T-cell (primary cell): ENCODE measurements at regions not wholly inside any gene's neighbourhood (a gene's known extent, or its start where the extent isn't known, plus 50 kb on each side); places are given as distances from the start of the nearest gene placed in this dataset.

Experiments
- ATAC-seq, 4 experiments: fragments of 200-7000 bp in 3 of 4; fragments of 150-1000 bp in 1 of 4; cut with Tn5 transposase; replicated peaks in 1 of 4; 1 replicate in 3 of 4; 2 replicates in 1 of 4; pipeline ENCODE4 v1.10.0; 2021; ENCODE audit warnings: moderate library complexity in 3 of 4, mild to moderate bottlenecking in 2 of 4, moderate number of reproducible peaks in 1 of 4
- CTCF ChIA-PET, 2 donors: fragments of 300-600 bp; sonication (Branson Sonifier 250); formaldehyde crosslinking; loops; one replicate each; lab custom pipeline; 2022; ENCODE audit warnings: antibody characterized with exemption in 2 of 2; lab: Charles Lee
- POLR2A ChIA-PET, 2 donors: fragments of 300-600 bp; sonication (Branson Sonifier 250); formaldehyde crosslinking; loops; one replicate each; lab custom pipeline; 2022; ENCODE audit warnings: antibody characterized with exemption in 2 of 2; lab: Charles Lee
- DNase-seq, 35 experiments: peaks; one replicate each; pipeline versions ENCODE4 v3.0.0 to v3.0.0-alpha.2; 2013 to 2023
- H3K27ac ChIP-seq: one replicate; pipeline ENCODE4 v1.5.1; 2013; ENCODE audit warnings: low read length
- H3K27me3 ChIP-seq, 2 experiments: replicated peaks in 1 of 2; 1 replicate in 1 of 2; 2 replicates in 1 of 2; pipeline versions ENCODE4 v1.6.1 to v1.7.0; 2013; ENCODE audit warnings: low read length in 1 of 2, mixed read lengths in 1 of 2; ENCODE audit not compliant: control insufficient read depth in 2 of 2, insufficient read depth in 2 of 2; ENCODE audit errors: extremely low read depth in 1 of 2
- H3K36me3 ChIP-seq, 2 donors: 1 replicate in 1 of 2; 2 replicates in 1 of 2; pipeline versions ENCODE4 v1.6.1 to v1.7.0; 2013; ENCODE audit warnings: low read length in 1 of 2; ENCODE audit not compliant: control insufficient read depth in 2 of 2, insufficient read depth in 1 of 2; ENCODE audit errors: extremely low read depth in 1 of 2
- H3K4me1 ChIP-seq, 2 experiments: 1 replicate in 1 of 2; 2 replicates in 1 of 2; pipeline versions ENCODE4 v1.6.1 to v1.7.0; 2013; ENCODE audit warnings: low read length in 2 of 2, mixed read lengths in 1 of 2; ENCODE audit not compliant: insufficient read depth in 2 of 2, control insufficient read depth in 1 of 2; ENCODE audit errors: extremely low read depth in 1 of 2
- H3K4me3 ChIP-seq, 2 donors: 1 replicate in 1 of 2; 2 replicates in 1 of 2; pipeline versions ENCODE4 v1.5.1 to v1.7.0; 2013; ENCODE audit warnings: mild to moderate bottlenecking in 2 of 2, low read length in 1 of 2, moderate library complexity in 1 of 2; ENCODE audit not compliant: control insufficient read depth in 1 of 2; ENCODE audit errors: extremely low read depth in 1 of 2
- H3K9me3 ChIP-seq: 2 replicates; pipeline ENCODE4 v1.7.0; 2013
- H3K27ac Mint-ChIP-seq, 2 donors: one replicate each; pipeline ENCODE4 v1.8.0; 2020 to 2021; ENCODE audit warnings: mild to moderate bottlenecking in 2 of 2, mixed read lengths in 2 of 2
- H3K27me3 Mint-ChIP-seq, 2 donors: one replicate each; pipeline ENCODE4 v1.8.0; 2021 to 2022; ENCODE audit warnings: mixed read lengths in 2 of 2
- H3K36me3 Mint-ChIP-seq: one replicate; pipeline ENCODE4 v1.8.0; 2021; ENCODE audit warnings: mixed read lengths
- H3K4me1 Mint-ChIP-seq, 3 donors: one replicate each; pipeline ENCODE4 v1.8.0; 2020 to 2022; ENCODE audit warnings: mixed read lengths in 3 of 3, mild to moderate bottlenecking in 1 of 3
- H3K4me3 Mint-ChIP-seq, 3 donors: one replicate each; pipeline ENCODE4 v1.8.0; 2020 to 2022; ENCODE audit warnings: mild to moderate bottlenecking in 3 of 3, mixed read lengths in 3 of 3, moderate library complexity in 3 of 3
- H3K9me3 Mint-ChIP-seq, 3 donors: one replicate each; pipeline ENCODE4 v1.8.0; 2020 to 2022; ENCODE audit warnings: mixed read lengths in 3 of 3
- WGBS: methylation state at CpG from one replicate; pipeline ENCODE4 v1.1.5; 2013; ENCODE audit warnings: missing lambda C conversion rate; ENCODE audit not compliant: insufficient coverage; 5-methylcytosine and 5-hydroxymethylcytosine counted together

DNA sequence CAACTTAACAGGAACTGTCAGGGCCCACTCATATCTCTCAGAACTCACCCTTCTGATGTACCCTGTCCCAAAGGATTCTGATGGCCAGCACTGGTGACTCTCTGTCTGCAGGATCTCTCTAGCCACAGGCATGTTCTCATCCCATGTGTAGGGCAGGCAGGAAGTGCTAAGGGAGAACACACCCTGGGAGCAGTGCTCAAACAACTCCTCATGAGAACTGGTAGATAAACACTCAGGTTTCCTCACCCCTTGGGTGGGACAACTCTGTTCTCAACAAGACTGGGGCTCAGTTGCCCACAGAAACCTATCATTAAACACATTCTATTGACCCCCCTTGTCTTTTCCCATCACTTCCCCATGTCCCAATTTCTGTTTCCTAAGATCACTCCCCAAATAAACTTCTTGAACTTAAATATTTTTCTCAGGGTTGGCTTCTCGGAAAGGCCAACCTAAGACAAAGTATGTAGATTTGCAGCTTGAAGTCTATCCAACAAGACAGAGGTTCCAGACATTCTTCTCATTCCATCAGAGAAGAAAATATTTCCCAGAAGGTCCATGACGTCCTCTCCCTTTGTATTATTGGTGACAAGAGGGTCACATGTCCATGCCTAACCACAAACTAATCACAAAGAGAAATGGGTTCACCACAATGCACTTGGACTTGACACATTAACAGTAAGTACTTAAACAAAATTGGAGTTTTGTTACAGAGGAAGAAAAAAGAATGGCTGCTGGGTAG lies 276.6 kb upstream of the GADL1 start:
- no peaks in the 10 kb centered on the region for H3K36me3 ChIP-seq
- H3K36me3 Mint-ChIP-seq = no peaks in the 10 kb centered on the region
- POLR2A ChIA-PET = no interaction called here
- no peak overlapping the region for H3K27ac Mint-ChIP-seq
- DNase-seq = no peak
- H3K4me1 ChIP-seq = no peaks in the 10 kb centered on the region
- H3K4me3 Mint-ChIP-seq = no peak overlapping the region
- no peaks in the 10 kb centered on the region for H3K9me3 ChIP-seq
- peaks cover 0 to 5% (median 3%) of the 10 kb centered on the region in 3 donors for H3K9me3 Mint-ChIP-seq
- no peak for ATAC-seq
- H3K27ac ChIP-seq = no peak overlapping the region
- no CpG with 5 or more reads among the region's 2 CpGs for WGBS
- H3K4me1 Mint-ChIP-seq = peaks cover 15 to 36% (median 32%) of the 10 kb centered on the region in 3 donors
- H3K4me3 ChIP-seq = no peak overlapping the region
- CTCF ChIA-PET = no interaction called here
- no peaks in the 10 kb centered on the region for H3K27me3 ChIP-seq
- H3K27me3 Mint-ChIP-seq = no peaks in the 10 kb centered on the region

DNA sequence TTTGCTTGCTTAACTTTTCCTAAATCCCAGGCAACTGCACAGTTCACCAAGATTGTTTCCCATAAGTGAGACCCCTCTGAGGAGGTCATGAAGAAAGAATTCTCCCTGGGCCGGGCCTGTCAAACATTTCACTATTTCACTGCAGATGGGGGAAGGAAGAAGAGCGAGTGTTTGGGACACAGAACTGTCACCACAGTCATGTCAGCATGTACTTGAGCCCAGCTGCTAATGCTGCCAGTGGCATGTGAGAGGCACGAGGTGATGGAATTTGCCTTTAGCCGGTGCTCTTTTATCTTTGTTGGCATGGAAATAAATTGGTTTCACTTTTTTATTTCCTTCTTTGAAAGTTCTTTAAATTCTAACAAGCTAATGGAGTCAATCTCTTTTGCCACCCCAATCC lies 277.9 kb upstream of the GADL1 start:
- WGBS = 93% methylated on average over 2 of the region's 4 CpGs
- peaks cover 0 to 5% (median 3%) of the 10 kb centered on the region in 3 donors for H3K9me3 Mint-ChIP-seq
- H3K9me3 ChIP-seq = no peaks in the 10 kb centered on the region
- H3K4me1 Mint-ChIP-seq = peaks cover 5 to 23% (median 22%) of the 10 kb centered on the region in 3 donors
- ChIA-PET CTCF (no interaction called here), POLR2A (interaction anchor here in 1 of 2 donors (0.6 kb wide), 1 partner anchor 244 kb away, joined by 6 read pairs; no protein-coding TSS in a partner anchor)
- no peak overlapping the region for H3K4me3 ChIP-seq
- DNase-seq = no peak
- H3K36me3 ChIP-seq = no peaks in the 10 kb centered on the region
- no peaks in the 10 kb centered on the region for H3K27me3 Mint-ChIP-seq
- H3K4me3 Mint-ChIP-seq = no peak overlapping the region
- no peak overlapping the region for H3K27ac Mint-ChIP-seq
- H3K4me1 ChIP-seq = no peaks in the 10 kb centered on the region
- no peaks in the 10 kb centered on the region for H3K27me3 ChIP-seq
- no peak for ATAC-seq
- H3K36me3 Mint-ChIP-seq = no peaks in the 10 kb centered on the region
- no peak overlapping the region for H3K27ac ChIP-seq

DNA sequence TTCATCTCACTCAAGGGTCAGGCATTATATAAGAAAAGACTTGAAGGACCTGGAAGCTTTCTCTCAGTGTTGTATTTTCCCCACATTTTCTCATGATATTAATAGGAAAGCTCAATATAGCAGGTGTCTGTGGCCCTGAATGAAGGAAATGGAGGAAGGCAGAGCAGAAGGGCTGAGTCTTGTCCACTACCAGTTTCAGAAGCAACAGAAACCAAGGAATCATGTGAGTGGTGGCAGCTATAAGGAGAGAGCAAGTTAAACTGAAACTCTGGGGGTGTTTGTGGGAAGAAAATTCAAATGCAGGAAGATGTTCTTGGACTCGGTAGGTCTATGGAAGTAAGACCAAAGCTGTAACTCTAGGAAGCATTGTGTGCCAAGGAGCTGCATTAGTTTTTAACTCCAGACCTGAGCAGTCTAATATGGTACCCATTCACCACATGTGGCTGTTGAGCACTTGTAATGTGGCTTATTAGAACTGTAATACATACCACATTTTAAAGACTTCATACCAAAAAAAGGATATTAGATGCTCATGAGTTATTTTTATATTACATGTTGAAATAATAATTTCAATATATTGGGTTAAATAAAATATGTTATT lies 278.8 kb upstream of the GADL1 start:
- no peaks in the 10 kb centered on the region for H3K36me3 ChIP-seq
- H3K27ac ChIP-seq = no peak overlapping the region
- Mint-ChIP-seq H3K36me3 (no peaks in the 10 kb centered on the region), H3K9me3 (peaks cover 0 to 3% (median 0%) of the 10 kb centered on the region in 3 donors), H3K27ac (no peak overlapping the region), H3K4me3 (no peak overlapping the region), H3K27me3 (no peaks in the 10 kb centered on the region), H3K4me1 (peaks cover 8 to 24% (median 20%) of the 10 kb centered on the region in 3 donors)
- H3K27me3 ChIP-seq = no peaks in the 10 kb centered on the region
- ATAC-seq (no peak), DNase-seq (no peak)
- no CpG with 5 or more reads among the region's 1 CpG for WGBS
- H3K4me3 ChIP-seq = no peak overlapping the region
- H3K9me3 ChIP-seq = no peaks in the 10 kb centered on the region
- H3K4me1 ChIP-seq = no peaks in the 10 kb centered on the region
- ChIA-PET CTCF (no interaction called here), POLR2A (no interaction called here)

DNA sequence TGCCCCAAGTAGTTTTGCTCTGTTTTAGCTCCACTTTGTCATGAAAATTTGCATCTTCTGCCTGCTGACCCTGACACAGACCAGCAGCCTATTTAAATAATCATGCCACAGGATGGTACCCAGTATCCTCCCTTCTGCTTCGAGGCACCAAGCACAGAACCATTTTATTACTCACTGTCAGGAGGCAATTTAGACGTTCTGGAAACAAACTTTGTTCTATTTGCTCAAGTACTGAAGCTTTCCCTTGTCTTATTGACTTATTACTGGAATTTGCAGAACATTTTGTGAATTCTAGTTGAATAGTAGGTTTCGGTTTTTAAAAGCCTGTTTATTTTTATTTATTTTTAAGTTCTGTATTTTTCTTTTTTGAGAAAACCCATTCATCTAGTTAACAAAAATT lies 279.6 kb upstream of the GADL1 start:
- DNase-seq = no peak
- peaks cover 0 to 3% (median 0%) of the 10 kb centered on the region in 3 donors for H3K9me3 Mint-ChIP-seq
- no peak for ATAC-seq
- H3K27me3 Mint-ChIP-seq = no peaks in the 10 kb centered on the region
- Histone ChIP-seq H3K4me3 (no peak overlapping the region), H3K9me3 (no peaks in the 10 kb centered on the region), H3K27ac (no peak overlapping the region), H3K4me1 (no peaks in the 10 kb centered on the region), H3K36me3 (no peaks in the 10 kb centered on the region), H3K27me3 (no peaks in the 10 kb centered on the region)
- H3K4me3 Mint-ChIP-seq = no peak overlapping the region
- no peaks in the 10 kb centered on the region for H3K36me3 Mint-ChIP-seq
- WGBS = 100% methylated on average over 1 of the region's 3 CpGs
- POLR2A ChIA-PET = no interaction called here
- CTCF ChIA-PET = no interaction called here
- H3K4me1 Mint-ChIP-seq = peaks cover 15 to 31% (median 20%) of the 10 kb centered on the region in 3 donors
- H3K27ac Mint-ChIP-seq = no peak overlapping the region

DNA sequence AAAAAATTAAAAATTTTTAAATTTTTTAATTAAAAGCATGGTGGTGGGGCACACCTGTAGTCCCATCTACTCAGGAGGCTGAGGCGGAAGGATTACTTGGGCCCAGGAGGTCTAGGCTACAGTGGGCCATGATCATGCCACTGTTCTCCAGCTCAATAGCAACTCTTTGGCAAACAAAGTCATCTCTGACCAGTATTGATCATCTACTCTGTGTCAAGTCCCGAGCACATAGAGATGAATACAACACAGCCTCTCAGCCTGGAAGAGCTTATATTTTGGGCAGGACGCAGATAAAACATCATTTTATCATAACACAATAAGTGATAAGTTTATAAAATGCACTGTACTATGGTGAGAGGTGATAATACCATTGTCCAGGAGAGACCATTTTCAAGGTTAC lies 281.6 kb upstream of the GADL1 start:
- H3K36me3 ChIP-seq = no peaks in the 10 kb centered on the region
- Mint-ChIP-seq H3K4me3 (no peak overlapping the region), H3K36me3 (no peaks in the 10 kb centered on the region), H3K4me1 (peaks cover 15 to 30% (median 17%) of the 10 kb centered on the region in 3 donors), H3K9me3 (peaks cover 0 to 3% (median 0%) of the 10 kb centered on the region in 3 donors), H3K27ac (no peak overlapping the region), H3K27me3 (no peaks in the 10 kb centered on the region)
- CTCF ChIA-PET = no interaction called here
- 100% methylated on average over 1 of the region's 3 CpGs for WGBS
- H3K27ac ChIP-seq = no peak overlapping the region
- ATAC-seq (no peak), DNase-seq (no peak)
- POLR2A ChIA-PET = no interaction called here
- H3K27me3 ChIP-seq = no peaks in the 10 kb centered on the region
- no peaks in the 10 kb centered on the region for H3K4me1 ChIP-seq
- H3K9me3 ChIP-seq = no peaks in the 10 kb centered on the region
- no peak overlapping the region for H3K4me3 ChIP-seq

DNA sequence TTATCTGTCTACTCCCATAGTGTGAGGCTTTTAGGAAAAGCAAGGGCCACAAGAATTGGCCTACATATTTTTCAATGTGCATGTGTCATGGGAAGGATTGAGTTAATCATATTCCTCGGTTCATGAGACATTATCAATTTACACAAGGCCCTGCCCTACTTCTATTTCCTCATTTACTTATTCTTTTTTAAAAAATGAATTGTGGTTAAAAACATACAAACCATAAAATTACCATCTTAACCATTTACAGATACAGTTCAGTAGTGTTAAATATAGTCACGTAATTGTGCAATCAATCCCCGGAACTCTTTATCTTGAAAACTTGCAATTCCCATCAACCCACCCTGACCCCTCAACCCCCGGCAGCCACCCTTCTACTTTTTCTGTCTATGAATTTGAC lies 284.0 kb upstream of the GADL1 start:
- Histone ChIP-seq H3K27me3 (no peaks in the 10 kb centered on the region), H3K4me1 (no peaks in the 10 kb centered on the region), H3K27ac (no peak overlapping the region), H3K9me3 (no peaks in the 10 kb centered on the region), H3K4me3 (no peak overlapping the region), H3K36me3 (no peaks in the 10 kb centered on the region)
- no CpG with 5 or more reads among the region's 4 CpGs for WGBS
- POLR2A ChIA-PET = no interaction called here
- H3K36me3 Mint-ChIP-seq = no peaks in the 10 kb centered on the region
- H3K4me3 Mint-ChIP-seq = no peak overlapping the region
- peaks cover 0 to 3% (median 0%) of the 10 kb centered on the region in 3 donors for H3K9me3 Mint-ChIP-seq
- DNase-seq = no peak
- no peak for ATAC-seq
- peaks cover 0 to 13% (median 9%) of the 10 kb centered on the region in 3 donors for H3K4me1 Mint-ChIP-seq
- H3K27me3 Mint-ChIP-seq = no peaks in the 10 kb centered on the region
- no peak overlapping the region for H3K27ac Mint-ChIP-seq
- CTCF ChIA-PET = no interaction called here
